ENCODE measurements at regions not wholly inside any gene's neighbourhood (a gene's known extent, or its start where the extent isn't known, plus 50 kb on each side); places are given as distances from the start of the nearest gene placed in this dataset.

- TF ChIP-seq POLR2A (IDR thresholded peaks at IDR 0.05; ENCODE audit: low read depth, low read length) (no peak), CTCF (conservative IDR thresholded peaks at IDR 0.05; ENCODE audit: low read depth, low read length) (no peak)
Measured at GRCh38 chr20:7078804-7079203, 311.3 kb downstream of the BMP2 start.
